Ecto neural progenitor cell (in vitro differentiated cells): ENCODE measurements at regions not wholly inside any gene's neighbourhood (a gene's known extent, or its start where the extent isn't known, plus 50 kb on each side); places are given as distances from the start of the nearest gene placed in this dataset.

Experiments used
- DNase-seq: peaks from one replicate; pipeline ENCODE4 v3.0.0-alpha.2; 2018; ENCODE audit warnings: low spot score

GRCh38 chr18:40058811-40059570 is 1896.0 kb upstream of the PIK3C3 start:
- no peak for DNase-seq

- DNase-seq = no peak
Observed at GRCh38 chr18:40056079-40056692, 1898.8 kb upstream of the PIK3C3 start.

- no peak for DNase-seq
Observed at GRCh38 chr18:40055262-40055661, 1899.8 kb upstream of the PIK3C3 start.

- no peak for DNase-seq
Observed at GRCh38 chr18:40049716-40050115, 1905.3 kb upstream of the PIK3C3 start.

- DNase-seq = no peak
Observed at GRCh38 chr18:40048886-40049650, 1906.0 kb upstream of the PIK3C3 start.

GRCh38 chr18:40048253-40048652 is 1906.8 kb upstream of the PIK3C3 start:
- no peak for DNase-seq

- no peak for DNase-seq
Observed at GRCh38 chr18:40046596-40046995, 1908.4 kb upstream of the PIK3C3 start.

- no peak for DNase-seq
Observed at GRCh38 chr18:40041951-40042350, 1913.1 kb upstream of the PIK3C3 start.

GRCh38 chr18:40040574-40040973 is 1914.5 kb upstream of the PIK3C3 start:
- no peak for DNase-seq

- DNase-seq = no peak
Observed at GRCh38 chr18:40037356-40037755, 1917.7 kb upstream of the PIK3C3 start.

- DNase-seq = no peak
Observed at GRCh38 chr18:40036861-40037260, 1918.2 kb upstream of the PIK3C3 start.

- DNase-seq = no peak
Observed at GRCh38 chr18:40035966-40036365, 1919.1 kb upstream of the PIK3C3 start.

GRCh38 chr18:40032076-40032475 is 1923.0 kb upstream of the PIK3C3 start:
- no peak for DNase-seq

GRCh38 chr18:40031435-40031834 is 1923.6 kb upstream of the PIK3C3 start:
- no peak for DNase-seq

GRCh38 chr18:40019797-40020392 is 1935.1 kb upstream of the PIK3C3 start:
- DNase-seq = no peak

GRCh38 chr18:40018266-40018665 is 1936.8 kb upstream of the PIK3C3 start:
- no peak for DNase-seq

- no peak for DNase-seq
Observed at GRCh38 chr18:40017021-40017420, 1938.0 kb upstream of the PIK3C3 start.

- no peak for DNase-seq
Observed at GRCh38 chr18:40016405-40016804, 1938.6 kb upstream of the PIK3C3 start.

GRCh38 chr18:40013001-40013609 is 1941.9 kb upstream of the PIK3C3 start:
- no peak for DNase-seq

- no peak for DNase-seq
Observed at GRCh38 chr18:40011201-40011600, 1943.8 kb upstream of the PIK3C3 start.

GRCh38 chr18:40006634-40007033 is 1948.4 kb upstream of the PIK3C3 start:
- no peak for DNase-seq

GRCh38 chr18:40004246-40004645 is 1950.8 kb upstream of the PIK3C3 start:
- no peak for DNase-seq
